ENCODE measurements at regions not wholly inside any gene's neighbourhood (a gene's known extent, or its start where the extent isn't known, plus 50 kb on each side); places are given as distances from the start of the nearest gene placed in this dataset.

DNA sequence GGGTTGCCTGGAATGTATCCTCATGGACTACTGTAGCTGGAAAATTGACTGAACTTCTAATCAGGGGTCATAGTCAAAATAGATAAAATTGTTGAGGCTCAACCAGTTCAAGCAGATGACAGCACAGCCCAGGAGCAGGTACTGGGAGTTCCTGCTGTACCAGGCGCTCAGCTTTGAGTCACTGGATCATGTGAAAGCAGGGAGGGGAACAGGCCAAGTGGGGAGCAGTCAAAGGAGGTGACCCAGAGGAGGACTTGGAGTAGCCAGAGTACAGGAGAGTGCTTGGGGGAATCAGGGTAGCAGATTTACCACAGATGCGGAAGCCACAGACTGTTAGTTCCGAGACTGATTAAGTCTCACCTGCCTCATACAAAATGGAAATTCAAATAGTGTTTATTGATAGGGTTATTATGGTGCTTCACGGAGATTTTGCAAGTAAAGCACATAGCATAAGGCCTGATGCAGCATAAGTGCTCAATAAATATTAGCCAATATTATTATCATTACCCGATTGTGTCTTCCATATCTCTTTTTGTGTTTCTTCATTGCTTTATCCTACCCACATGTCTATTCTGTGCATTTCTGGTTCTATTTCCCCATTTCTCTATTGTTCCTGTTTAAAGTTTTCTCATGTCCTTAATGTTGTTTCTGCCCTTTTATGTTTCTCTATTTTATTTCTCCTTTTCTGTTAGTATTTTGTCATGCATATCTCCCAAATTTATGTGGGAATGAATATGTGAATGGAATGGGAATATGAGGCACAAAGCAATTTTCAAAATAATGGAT lies 369.2 kb upstream of the MCTP2 start:
- FAIRE-seq (no peak), DNase-seq (ENCODE audit: insufficient read length, low spot score) (no peak)
- no peak for TF ChIP-seq POLR2A (IDR thresholded peaks at IDR 0.05; ENCODE audit: low read depth, low read length)

DNA sequence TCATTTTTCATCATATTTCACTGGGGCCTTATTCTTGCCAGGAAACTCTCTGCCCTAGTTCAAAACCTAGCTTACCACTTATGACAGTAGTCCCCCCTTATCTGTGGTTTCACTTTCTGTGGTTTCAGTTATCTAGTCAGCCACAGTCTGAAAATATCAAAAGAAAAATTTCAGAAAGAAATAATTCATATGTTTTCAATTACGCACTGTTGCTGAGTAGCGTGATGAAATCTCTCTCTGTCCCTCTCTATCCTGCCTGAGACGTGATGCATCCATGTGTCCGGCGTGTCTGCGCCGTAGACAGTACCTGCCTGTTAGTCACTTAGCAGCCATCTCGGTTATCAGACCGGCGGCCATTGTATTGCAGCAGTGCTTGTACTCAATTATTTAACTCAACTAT lies 369.9 kb upstream of the MCTP2 start:
- DNase-seq (ENCODE audit: insufficient read length, low spot score) (no peak), FAIRE-seq (no peak)
- no peak for TF ChIP-seq POLR2A (IDR thresholded peaks at IDR 0.05; ENCODE audit: low read depth, low read length)

DNA sequence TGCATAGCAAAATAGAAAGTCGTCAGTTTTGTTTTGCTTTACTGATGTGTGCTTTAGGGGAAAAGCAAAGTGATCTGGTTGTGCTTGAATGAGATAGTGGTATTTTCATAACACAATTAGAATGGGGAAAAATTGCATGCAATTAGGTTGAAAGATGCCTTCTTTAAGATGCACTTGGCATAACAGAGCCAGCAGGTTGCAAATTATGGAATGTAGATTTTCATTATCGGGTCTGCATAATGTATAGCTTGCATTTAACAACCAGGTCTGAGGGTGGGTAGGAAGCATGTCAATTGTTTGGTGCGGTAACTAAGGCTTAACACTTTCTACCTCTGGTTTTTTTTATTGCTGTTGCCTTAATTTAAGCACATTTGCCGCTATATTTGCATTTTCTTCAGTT lies 370.7 kb upstream of the MCTP2 start:
- FAIRE-seq (no peak), DNase-seq (ENCODE audit: insufficient read length, low spot score) (no peak)
- TF ChIP-seq POLR2A (IDR thresholded peaks at IDR 0.05; ENCODE audit: low read depth, low read length) = no peak

DNA sequence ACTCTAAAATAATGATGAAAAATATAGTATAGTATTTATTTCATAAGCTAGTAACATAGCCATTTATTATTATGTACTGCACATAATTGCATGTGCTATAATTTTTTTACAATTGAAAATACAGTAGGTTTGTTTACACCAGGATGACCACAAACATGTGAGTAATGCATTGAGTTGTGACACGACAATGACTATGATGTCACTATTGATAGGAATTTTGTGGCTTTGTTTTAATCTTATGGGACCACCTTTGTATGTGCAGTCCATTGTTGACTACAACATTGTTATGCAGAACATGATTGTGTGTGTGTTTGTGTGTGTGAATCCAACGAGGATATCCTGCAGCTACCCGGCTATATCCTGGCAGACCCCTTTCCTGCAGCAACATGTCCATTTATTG lies 372.2 kb upstream of the MCTP2 start:
- DNase-seq (ENCODE audit: insufficient read length, low spot score) (no peak), FAIRE-seq (no peak)
- TF ChIP-seq POLR2A (IDR thresholded peaks at IDR 0.05; ENCODE audit: low read depth, low read length) = no peak

DNA sequence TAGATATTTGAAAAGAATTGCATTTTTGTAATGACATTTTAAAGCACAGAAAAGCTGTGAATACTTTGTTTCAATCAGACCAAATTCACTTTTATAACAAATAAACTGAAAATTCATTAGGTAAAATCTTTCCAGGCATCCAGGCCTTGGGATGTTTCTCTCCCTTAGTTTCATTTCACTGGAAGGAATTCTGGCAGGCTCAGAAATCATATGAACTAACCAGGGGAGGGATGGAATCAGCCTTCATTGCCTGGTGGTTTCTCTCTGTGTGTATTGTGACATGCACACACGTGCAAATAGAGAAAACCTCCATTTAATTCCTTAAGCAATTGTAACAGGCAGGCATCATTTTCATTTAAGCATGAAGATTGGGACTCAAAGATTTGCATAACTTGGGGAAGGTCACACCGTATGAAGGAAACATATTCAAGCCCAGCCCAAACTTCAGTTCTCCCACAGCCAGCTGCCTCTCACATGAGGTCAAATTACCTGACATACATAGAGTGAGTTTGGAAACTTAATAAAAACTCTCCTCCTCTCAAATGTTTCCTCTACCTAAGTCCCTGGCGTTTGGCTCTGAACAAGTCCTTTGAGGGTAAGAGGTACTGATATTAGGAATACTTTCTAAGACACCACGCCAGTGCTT lies 376.1 kb upstream of the MCTP2 start:
- DNase-seq (ENCODE audit: insufficient read length, low spot score) (no peak), FAIRE-seq (no peak)
- TF ChIP-seq POLR2A (IDR thresholded peaks at IDR 0.05; ENCODE audit: low read depth, low read length) = no peak

DNA sequence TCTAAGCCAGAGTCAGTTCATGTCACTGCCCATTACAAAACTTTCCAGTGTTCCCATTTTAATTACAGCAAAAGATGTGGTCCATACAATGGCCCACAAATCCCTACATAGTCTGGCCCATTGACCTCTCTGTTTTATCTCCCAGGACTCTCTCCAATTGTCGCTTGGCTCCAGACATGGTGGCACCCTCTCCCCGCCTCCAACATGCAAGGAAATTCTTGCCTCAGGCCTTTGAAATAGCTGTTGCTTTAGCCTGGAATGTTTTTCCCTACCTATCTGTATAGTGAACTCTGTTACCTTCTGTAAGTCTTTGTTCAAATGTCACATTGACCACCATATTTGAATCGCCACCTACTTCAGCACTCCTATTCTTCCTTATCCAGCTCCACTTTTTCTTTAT lies 377.3 kb upstream of the MCTP2 start:
- no peak for TF ChIP-seq POLR2A (IDR thresholded peaks at IDR 0.05; ENCODE audit: low read depth, low read length)
- no peak for DNase-seq (ENCODE audit: insufficient read length, low spot score)
- no peak for FAIRE-seq

DNA sequence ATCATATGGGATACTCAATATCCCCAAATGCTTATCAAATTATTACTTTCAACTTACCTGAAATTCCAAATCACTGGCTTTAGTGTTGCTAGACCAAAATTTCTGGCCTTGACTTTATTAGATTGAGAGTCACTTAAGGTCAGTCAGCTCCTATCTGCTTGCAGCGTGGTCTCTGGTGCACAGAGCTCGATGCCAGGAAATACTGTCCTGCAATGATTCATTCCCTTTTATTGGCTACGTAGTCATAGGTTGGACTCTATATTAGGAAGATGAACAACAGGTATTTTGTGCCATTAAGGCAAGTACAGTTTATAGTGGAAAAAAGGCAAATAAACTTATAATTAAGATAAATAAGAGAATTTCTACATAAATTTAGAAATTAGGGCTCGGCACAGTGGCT lies 378.6 kb upstream of the MCTP2 start:
- no peak for FAIRE-seq
- no peak for TF ChIP-seq POLR2A (IDR thresholded peaks at IDR 0.05; ENCODE audit: low read depth, low read length)
- DNase-seq (ENCODE audit: insufficient read length, low spot score) = no peak

DNA sequence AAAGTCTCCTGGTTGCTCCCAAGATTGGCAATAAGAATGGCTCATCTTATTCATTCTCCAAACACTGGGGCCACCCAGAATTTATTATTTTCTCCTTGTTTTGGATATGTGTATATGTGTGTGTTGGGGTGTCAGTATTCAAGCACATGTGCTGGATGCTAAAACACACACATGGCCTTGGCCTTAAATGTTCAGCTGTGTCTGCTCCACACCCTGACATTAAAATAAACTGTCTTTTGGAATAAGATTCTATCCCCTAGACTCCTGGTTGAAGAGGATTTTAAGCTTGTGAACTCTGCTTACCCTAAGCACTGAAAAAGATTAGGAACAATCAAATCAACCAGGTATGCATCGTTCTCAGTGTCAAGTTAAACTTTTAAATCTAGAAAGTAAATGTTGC lies 382.9 kb upstream of the MCTP2 start:
- no peak for TF ChIP-seq POLR2A (IDR thresholded peaks at IDR 0.05; ENCODE audit: low read depth, low read length)
- FAIRE-seq (no peak), DNase-seq (ENCODE audit: insufficient read length, low spot score) (no peak)

DNA sequence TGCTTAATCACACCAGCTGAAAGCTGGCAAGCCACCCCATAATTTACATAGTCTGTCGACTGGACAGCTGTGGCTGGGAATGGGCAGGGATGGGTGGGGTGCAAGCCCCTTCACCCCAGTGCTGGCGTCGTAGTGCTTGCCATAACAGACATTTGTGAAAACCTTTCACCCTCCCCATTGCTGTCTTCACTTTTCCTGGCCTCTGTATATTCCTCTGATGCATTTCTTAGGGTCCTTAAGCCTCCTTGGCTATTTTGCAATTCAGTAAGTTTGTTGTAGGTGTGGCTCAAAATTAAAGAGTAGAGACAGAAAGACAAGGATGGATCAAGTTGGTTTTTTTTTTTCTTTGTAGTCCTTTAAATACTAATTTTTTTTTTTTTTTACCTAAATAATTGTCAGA lies 383.3 kb upstream of the MCTP2 start:
- DNase-seq (ENCODE audit: insufficient read length, low spot score) (no peak), FAIRE-seq (no peak)
- no peak for TF ChIP-seq POLR2A (IDR thresholded peaks at IDR 0.05; ENCODE audit: low read depth, low read length)

DNA sequence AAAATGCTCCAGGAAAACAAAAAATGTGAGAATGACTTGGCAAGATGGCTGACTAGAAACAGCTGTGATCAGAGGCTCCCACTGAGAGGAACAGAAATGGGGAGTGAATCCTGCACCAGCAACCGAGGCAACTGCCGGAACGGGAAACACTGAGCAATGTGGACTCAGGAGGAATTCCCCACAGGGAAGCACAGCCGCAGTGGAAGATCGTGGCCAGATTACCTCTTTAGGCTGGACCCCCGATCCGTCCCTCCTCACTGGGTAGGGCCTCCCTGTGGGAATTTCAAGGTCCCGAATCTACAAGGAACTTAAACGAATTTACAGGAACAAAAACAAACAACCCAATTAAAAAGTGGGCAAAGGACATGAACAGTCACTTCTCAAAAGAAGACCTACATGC lies 385.2 kb upstream of the MCTP2 start:
- FAIRE-seq = no peak
- TF ChIP-seq POLR2A (IDR thresholded peaks at IDR 0.05; ENCODE audit: low read depth, low read length) = no peak
- no peak for DNase-seq (ENCODE audit: insufficient read length, low spot score)

DNA sequence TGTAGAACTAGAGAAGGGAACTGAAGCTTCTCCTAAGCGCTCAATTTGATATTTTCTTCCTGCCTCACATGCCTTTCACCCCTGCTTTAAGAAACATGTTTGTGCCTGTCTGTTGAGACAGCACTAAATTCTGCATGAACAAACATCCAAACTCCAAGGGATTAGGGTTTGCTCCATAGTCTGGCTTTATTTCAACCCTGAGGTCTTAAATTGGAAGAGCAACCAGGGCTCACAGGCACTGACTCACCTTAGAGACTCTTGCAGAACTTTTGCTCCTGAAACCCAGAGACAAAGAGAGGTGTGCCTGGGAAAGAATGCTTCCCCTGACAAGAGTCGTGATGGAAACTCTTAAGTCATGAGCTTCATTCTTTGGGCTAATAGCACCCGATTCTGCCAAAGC lies 393.9 kb upstream of the MCTP2 start:
- DNase-seq (ENCODE audit: insufficient read length, low spot score) (no peak), FAIRE-seq (no peak)
- no peak for TF ChIP-seq POLR2A (IDR thresholded peaks at IDR 0.05; ENCODE audit: low read depth, low read length)

DNA sequence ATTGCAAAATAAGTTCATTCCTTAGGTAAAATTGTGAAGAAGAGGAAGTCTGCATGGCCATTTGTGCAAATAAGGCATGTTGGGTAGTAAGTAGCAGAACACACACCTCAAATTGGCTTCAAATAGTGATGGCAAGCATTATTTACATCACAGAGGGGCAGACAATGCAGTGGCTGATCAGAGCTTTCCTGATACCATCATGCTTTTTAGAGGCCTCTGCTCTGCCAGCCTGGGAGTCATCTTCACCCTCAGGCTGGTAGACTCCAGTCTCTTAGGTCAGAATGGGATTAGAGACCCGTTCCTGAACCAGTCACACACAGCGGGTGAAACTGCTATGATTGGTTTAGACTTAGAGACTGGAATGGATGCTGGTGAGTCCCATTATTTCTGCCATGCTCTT lies 396.0 kb upstream of the MCTP2 start:
- FAIRE-seq = no peak
- no peak for TF ChIP-seq POLR2A (IDR thresholded peaks at IDR 0.05; ENCODE audit: low read depth, low read length)
- no peak for DNase-seq (ENCODE audit: insufficient read length, low spot score)

DNA sequence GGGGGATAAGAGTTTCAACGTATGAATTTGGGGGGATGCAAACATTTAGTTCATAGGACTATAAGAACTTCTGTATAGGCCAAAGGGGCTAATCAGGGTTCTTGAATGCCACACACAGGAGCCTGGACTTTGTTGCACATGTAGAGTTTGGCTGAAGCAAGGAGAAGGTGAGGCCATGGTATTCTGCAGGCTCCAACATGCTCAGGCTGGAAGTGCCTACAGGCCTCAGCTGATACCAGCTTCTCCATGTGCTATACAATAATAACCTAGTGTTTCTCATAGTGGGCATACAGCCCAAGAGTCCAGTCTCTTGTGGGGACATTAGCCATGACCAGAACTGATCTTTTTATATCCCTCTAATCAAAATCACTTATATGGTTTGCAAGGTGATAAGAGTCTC lies 399.7 kb upstream of the MCTP2 start:
- no peak for DNase-seq (ENCODE audit: insufficient read length, low spot score)
- FAIRE-seq = no peak
- TF ChIP-seq POLR2A (IDR thresholded peaks at IDR 0.05; ENCODE audit: low read depth, low read length) = no peak

DNA sequence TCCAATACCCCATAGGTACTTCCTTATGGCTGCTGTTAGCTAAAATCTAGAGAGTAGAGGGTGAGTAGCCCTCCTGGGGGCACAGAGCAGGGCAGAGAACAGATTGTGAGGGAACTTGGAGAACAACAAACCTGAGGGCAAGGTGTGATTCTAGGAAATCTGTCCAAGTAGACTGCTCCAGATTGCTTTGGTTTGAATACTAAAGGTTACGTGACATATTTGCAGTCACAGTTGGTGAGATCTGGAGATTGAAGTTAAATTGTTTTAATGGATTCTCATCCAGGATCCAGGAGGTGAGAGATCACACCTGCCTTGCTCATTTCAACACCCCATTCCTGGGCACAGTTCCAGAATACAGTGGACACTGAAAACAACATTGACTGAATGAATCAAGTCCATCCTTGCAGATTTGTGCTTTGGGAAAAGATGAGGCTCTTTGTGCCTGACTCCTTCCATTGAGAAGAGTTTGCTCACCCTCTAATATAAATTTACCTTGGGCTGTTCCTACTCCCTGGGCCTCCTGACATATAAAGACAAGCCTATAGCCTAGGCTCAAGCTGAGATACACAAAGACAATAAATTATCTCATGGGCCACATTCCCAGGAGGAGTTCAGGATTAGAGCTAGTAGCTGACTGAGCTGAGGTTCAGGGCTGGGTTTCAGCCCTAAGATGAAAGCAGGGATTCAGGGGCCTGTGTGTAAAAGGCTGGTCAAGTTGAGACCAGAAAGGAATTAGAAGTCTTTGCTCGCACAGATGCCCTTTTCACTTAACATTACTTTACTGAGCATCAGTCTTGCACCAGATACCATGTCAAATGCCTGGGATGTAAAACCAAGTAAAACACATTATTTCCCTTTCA lies 400.9 kb upstream of the MCTP2 start:
- TF ChIP-seq POLR2A (IDR thresholded peaks at IDR 0.05; ENCODE audit: low read depth, low read length) = no peak
- FAIRE-seq (no peak), DNase-seq (ENCODE audit: insufficient read length, low spot score) (no peak)

Measured in H54 (cell line).